ENCODE measurements at regions not wholly inside any gene's neighbourhood (a gene's known extent, or its start where the extent isn't known, plus 50 kb on each side); places are given as distances from the start of the nearest gene placed in this dataset.
A peak's percentile ranks its signal among the peaks of the same experiment; 100 is the strongest.
"Not testable (repeated sequence)": the region's sequence is repeated elsewhere in the genome, so short reads cannot be mapped to it uniquely, and the experiment has no call there.

GRCh38 chr13:50130123-50130946 is 115.1 kb downstream of the KCNRG start:
- DNase-seq (ENCODE audit: low spot score) = peak; percentile 30

- no peak for DNase-seq (ENCODE audit: low spot score)
Measured at GRCh38 chr13:50131920-50132903, 117.0 kb downstream of the KCNRG start.

GRCh38 chr13:50132904-50133357 is 117.7 kb downstream of the KCNRG start:
- no peak for DNase-seq (ENCODE audit: low spot score)

GRCh38 chr13:50133358-50133953 is 118.2 kb downstream of the KCNRG start:
- no peak for DNase-seq (ENCODE audit: low spot score)

GRCh38 chr13:50136226-50136625 is 121.0 kb downstream of the KCNRG start:
- no peak for DNase-seq (ENCODE audit: low spot score)

- DNase-seq (ENCODE audit: low spot score) = no peak
Measured at GRCh38 chr13:50136678-50137077, 121.4 kb downstream of the KCNRG start.

GRCh38 chr13:50139435-50139934 is 124.2 kb downstream of the KCNRG start:
- not testable (repeated sequence) for DNase-seq (ENCODE audit: low spot score)

GRCh38 chr13:50140153-50140552 is 124.9 kb downstream of the KCNRG start:
- DNase-seq (ENCODE audit: low spot score) = no peak

GRCh38 chr13:50140581-50141374 is 125.5 kb downstream of the KCNRG start:
- no peak for DNase-seq (ENCODE audit: low spot score)

GRCh38 chr13:50141375-50141975 is 126.2 kb downstream of the KCNRG start:
- DNase-seq (ENCODE audit: low spot score) = no peak

- DNase-seq (ENCODE audit: low spot score) = no peak
Measured at GRCh38 chr13:50144246-50145160, 129.3 kb downstream of the KCNRG start.

- no peak for DNase-seq (ENCODE audit: low spot score)
Measured at GRCh38 chr13:50149214-50149613, 134.0 kb downstream of the KCNRG start.

- DNase-seq (ENCODE audit: low spot score) = no peak
Measured at GRCh38 chr13:50149932-50150331, 134.7 kb downstream of the KCNRG start.

- no peak for DNase-seq (ENCODE audit: low spot score)
Measured at GRCh38 chr13:50152224-50152623, 137.0 kb downstream of the KCNRG start.

- no peak for DNase-seq (ENCODE audit: low spot score)
Measured at GRCh38 chr13:50152655-50153309, 137.5 kb downstream of the KCNRG start.

GRCh38 chr13:50153401-50153800 is 138.2 kb downstream of the KCNRG start:
- no peak for DNase-seq (ENCODE audit: low spot score)

- DNase-seq (ENCODE audit: low spot score) = no peak
Measured at GRCh38 chr13:50153876-50154275, 138.6 kb downstream of the KCNRG start.

- no peak for DNase-seq (ENCODE audit: low spot score)
Measured at GRCh38 chr13:50154697-50155096, 139.5 kb downstream of the KCNRG start.

- DNase-seq (ENCODE audit: low spot score) = peak; percentile 51
Measured at GRCh38 chr13:50156140-50156539, 140.9 kb downstream of the KCNRG start.

All from kidney tubule cell (primary cell).